ENCODE measurements at regions not wholly inside any gene's neighbourhood (a gene's known extent, or its start where the extent isn't known, plus 50 kb on each side); places are given as distances from the start of the nearest gene placed in this dataset.

- TF ChIP-seq CTCF (IDR thresholded peaks at IDR 0.05; ENCODE audit: insufficient read depth, low read length, poor library complexity, severe bottlenecking): no peak
- no peak for TF ChIP-seq EZH2phosphoT487 (conservative IDR thresholded peaks at IDR 0.05; ENCODE audit: low read length)
- Histone ChIP-seq H3K36me3 (ENCODE audit: low read length) (no peaks in the 10 kb centered on the region), H3K9ac (ENCODE audit: low read length) (no peak overlapping the region), H4K20me1 (ENCODE audit: low read depth, low read length) (no peaks in the 10 kb centered on the region), H3K4me2 (ENCODE audit: low read depth, low read length, poor library complexity, severe bottlenecking) (no peak overlapping the region), H3K27ac (ENCODE audit: low read depth, low read length) (no peak overlapping the region), H3F3A (ENCODE audit: insufficient read depth) (no peaks in the 10 kb centered on the region), H3K79me2 (ENCODE audit: insufficient read depth, low read length) (no peaks in the 10 kb centered on the region), H2AFZ (ENCODE audit: low read depth, low read length, severe bottlenecking) (no peak overlapping the region), H3K9me3 (ENCODE audit: insufficient read depth, low read length) (no peaks in the 10 kb centered on the region), H3K27me3 (ENCODE audit: low read length) (no peaks in the 10 kb centered on the region), H3K9me2 (replicated peaks; ENCODE audit: insufficient read depth, low read length) (no peaks in the 10 kb centered on the region), H3K4me3 (ENCODE audit: insufficient read depth, low read length, poor library complexity, severe bottlenecking) (no peak overlapping the region)
These were observed 274.4 kb upstream of the ARX start for GRCh38 chrX:25290132-25290531.

- no peak overlapping the region for H3K27ac ChIP-seq (ENCODE audit: low read depth, low read length)
These were observed 272.9 kb upstream of the ARX start for GRCh38 chrX:25288676-25289075.

GRCh38 chrX:25287521-25287920 lies 271.8 kb upstream of the ARX start:
- Histone ChIP-seq H3K27me3 (ENCODE audit: low read length) (no peaks in the 10 kb centered on the region), H3K9me2 (replicated peaks; ENCODE audit: insufficient read depth, low read length) (no peaks in the 10 kb centered on the region), H2AFZ (ENCODE audit: low read depth, low read length, severe bottlenecking) (no peak overlapping the region), H3K79me2 (ENCODE audit: insufficient read depth, low read length) (no peaks in the 10 kb centered on the region), H3K9me3 (ENCODE audit: insufficient read depth, low read length) (no peaks in the 10 kb centered on the region), H3F3A (ENCODE audit: insufficient read depth) (no peaks in the 10 kb centered on the region), H3K4me3 (ENCODE audit: insufficient read depth, low read length, poor library complexity, severe bottlenecking) (no peak overlapping the region), H3K36me3 (ENCODE audit: low read length) (no peaks in the 10 kb centered on the region), H3K9ac (ENCODE audit: low read length) (no peak overlapping the region), H3K4me2 (ENCODE audit: low read depth, low read length, poor library complexity, severe bottlenecking) (no peak overlapping the region), H3K27ac (ENCODE audit: low read depth, low read length) (no peak overlapping the region), H4K20me1 (ENCODE audit: low read depth, low read length) (no peaks in the 10 kb centered on the region)
- TF ChIP-seq CTCF (IDR thresholded peaks at IDR 0.05; ENCODE audit: insufficient read depth, low read length, poor library complexity, severe bottlenecking) (no peak), EZH2phosphoT487 (conservative IDR thresholded peaks at IDR 0.05; ENCODE audit: low read length) (no peak)

More at GRCh38 chrX:25288676-25289075, 272.9 kb upstream of the ARX start:
- H3K9ac ChIP-seq (ENCODE audit: low read length): no peak overlapping the region
- H4K20me1 ChIP-seq (ENCODE audit: low read depth, low read length): no peaks in the 10 kb centered on the region
- H3F3A ChIP-seq (ENCODE audit: insufficient read depth): no peaks in the 10 kb centered on the region
- no peaks in the 10 kb centered on the region for H3K27me3 ChIP-seq (ENCODE audit: low read length)
- no peak overlapping the region for H3K4me3 ChIP-seq (ENCODE audit: insufficient read depth, low read length, poor library complexity, severe bottlenecking)
- no peak for TF ChIP-seq EZH2phosphoT487 (conservative IDR thresholded peaks at IDR 0.05; ENCODE audit: low read length)
- no peaks in the 10 kb centered on the region for H3K79me2 ChIP-seq (ENCODE audit: insufficient read depth, low read length)
- H2AFZ ChIP-seq (ENCODE audit: low read depth, low read length, severe bottlenecking): no peak overlapping the region
- no peaks in the 10 kb centered on the region for H3K9me3 ChIP-seq (ENCODE audit: insufficient read depth, low read length)
- no peaks in the 10 kb centered on the region for H3K9me2 ChIP-seq (replicated peaks; ENCODE audit: insufficient read depth, low read length)
- no peaks in the 10 kb centered on the region for H3K36me3 ChIP-seq (ENCODE audit: low read length)
- no peak overlapping the region for H3K4me2 ChIP-seq (ENCODE audit: low read depth, low read length, poor library complexity, severe bottlenecking)

GRCh38 chrX:25285598-25285997 lies 269.8 kb upstream of the ARX start:
- no peaks in the 10 kb centered on the region for H3K9me3 ChIP-seq (ENCODE audit: insufficient read depth, low read length)
- H3K9ac ChIP-seq (ENCODE audit: low read length): no peak overlapping the region
- H4K20me1 ChIP-seq (ENCODE audit: low read depth, low read length): no peaks in the 10 kb centered on the region
- no peaks in the 10 kb centered on the region for H3K27me3 ChIP-seq (ENCODE audit: low read length)
- H3K36me3 ChIP-seq (ENCODE audit: low read length): no peaks in the 10 kb centered on the region
- H3K9me2 ChIP-seq (replicated peaks; ENCODE audit: insufficient read depth, low read length): no peaks in the 10 kb centered on the region
- no peak overlapping the region for H3K4me3 ChIP-seq (ENCODE audit: insufficient read depth, low read length, poor library complexity, severe bottlenecking)
- TF ChIP-seq CTCF (IDR thresholded peaks at IDR 0.05; ENCODE audit: insufficient read depth, low read length, poor library complexity, severe bottlenecking) (no peak), EZH2phosphoT487 (conservative IDR thresholded peaks at IDR 0.05; ENCODE audit: low read length) (no peak)
- H3K4me2 ChIP-seq (ENCODE audit: low read depth, low read length, poor library complexity, severe bottlenecking): no peak overlapping the region
- H3K79me2 ChIP-seq (ENCODE audit: insufficient read depth, low read length): no peaks in the 10 kb centered on the region
- no peak overlapping the region for H2AFZ ChIP-seq (ENCODE audit: low read depth, low read length, severe bottlenecking)
- no peak overlapping the region for H3K27ac ChIP-seq (ENCODE audit: low read depth, low read length)
- no peaks in the 10 kb centered on the region for H3F3A ChIP-seq (ENCODE audit: insufficient read depth)
